ENCODE measurements at regions not wholly inside any gene's neighbourhood (a gene's known extent, or its start where the extent isn't known, plus 50 kb on each side); places are given as distances from the start of the nearest gene placed in this dataset.

GRCh38 chr12:61530456-61530855, 729.7 kb upstream of the USP15 start:
- Histone ChIP-seq H2AFZ (no peak overlapping the region), H3K79me2 (no peaks in the 10 kb centered on the region), H3K4me3 (ENCODE audit: low read depth, low read length) (no peak overlapping the region), H3K27me3 (ENCODE audit: control insufficient read depth, insufficient read depth, low read length) (no peaks in the 10 kb centered on the region), H3K4me2 (ENCODE audit: low read length) (no peak overlapping the region), H3K9me3 (ENCODE audit: control insufficient read depth, low read length) (no peaks in the 10 kb centered on the region), H3K27ac (no peak overlapping the region), H3K4me1 (no peaks in the 10 kb centered on the region), H3K9ac (no peak overlapping the region), H3K36me3 (ENCODE audit: control insufficient read depth, insufficient read depth, low read length) (no peaks in the 10 kb centered on the region)
- TF ChIP-seq, protein P1, sequence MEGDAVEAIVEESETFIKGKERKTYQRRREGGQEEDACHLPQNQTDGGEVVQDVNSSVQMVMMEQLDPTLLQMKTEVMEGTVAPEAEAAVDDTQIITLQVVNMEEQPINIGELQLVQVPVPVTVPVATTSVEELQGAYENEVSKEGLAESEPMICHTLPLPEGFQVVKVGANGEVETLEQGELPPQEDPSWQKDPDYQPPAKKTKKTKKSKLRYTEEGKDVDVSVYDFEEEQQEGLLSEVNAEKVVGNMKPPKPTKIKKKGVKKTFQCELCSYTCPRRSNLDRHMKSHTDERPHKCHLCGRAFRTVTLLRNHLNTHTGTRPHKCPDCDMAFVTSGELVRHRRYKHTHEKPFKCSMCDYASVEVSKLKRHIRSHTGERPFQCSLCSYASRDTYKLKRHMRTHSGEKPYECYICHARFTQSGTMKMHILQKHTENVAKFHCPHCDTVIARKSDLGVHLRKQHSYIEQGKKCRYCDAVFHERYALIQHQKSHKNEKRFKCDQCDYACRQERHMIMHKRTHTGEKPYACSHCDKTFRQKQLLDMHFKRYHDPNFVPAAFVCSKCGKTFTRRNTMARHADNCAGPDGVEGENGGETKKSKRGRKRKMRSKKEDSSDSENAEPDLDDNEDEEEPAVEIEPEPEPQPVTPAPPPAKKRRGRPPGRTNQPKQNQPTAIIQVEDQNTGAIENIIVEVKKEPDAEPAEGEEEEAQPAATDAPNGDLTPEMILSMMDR (IDR thresholded peaks at IDR 0.05): no peak

GRCh38 chr12:61531195-61531594, 729.0 kb upstream of the USP15 start:
- TF ChIP-seq, protein P1 (IDR thresholded peaks at IDR 0.05): no peak
- Histone ChIP-seq H3K36me3 (ENCODE audit: control insufficient read depth, insufficient read depth, low read length) (no peaks in the 10 kb centered on the region), H3K9me3 (ENCODE audit: control insufficient read depth, low read length) (no peaks in the 10 kb centered on the region), H3K27ac (no peak overlapping the region), H3K79me2 (no peaks in the 10 kb centered on the region), H3K4me3 (ENCODE audit: low read depth, low read length) (no peak overlapping the region), H3K9ac (no peak overlapping the region), H3K4me1 (no peaks in the 10 kb centered on the region), H3K4me2 (ENCODE audit: low read length) (no peak overlapping the region), H2AFZ (no peak overlapping the region), H3K27me3 (ENCODE audit: control insufficient read depth, insufficient read depth, low read length) (no peaks in the 10 kb centered on the region)

DNA sequence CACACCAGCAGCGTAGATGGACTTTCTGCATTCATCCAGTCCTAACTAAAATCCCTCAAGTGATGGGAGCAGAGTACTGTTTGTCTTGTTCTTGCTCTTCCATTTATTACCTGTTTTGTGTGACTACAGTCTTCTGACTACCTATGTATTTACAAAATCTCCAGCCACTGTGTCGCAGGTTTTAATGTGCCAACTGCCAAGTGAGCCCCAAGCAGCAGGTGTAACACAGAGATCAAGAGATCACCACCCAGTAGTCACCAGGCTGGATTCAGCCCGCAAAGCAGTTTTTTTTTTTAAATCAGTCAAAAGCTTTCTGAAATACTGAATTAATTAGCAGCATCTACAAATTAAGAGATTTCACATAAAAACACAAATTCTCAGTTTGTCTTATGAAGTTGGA, 724.1 kb upstream of the USP15 start:
- Histone ChIP-seq H2AFZ (no peak overlapping the region), H3K9ac (no peak overlapping the region), H3K27ac (no peak overlapping the region), H3K4me2 (ENCODE audit: low read length) (no peak overlapping the region), H3K36me3 (ENCODE audit: control insufficient read depth, insufficient read depth, low read length) (no peaks in the 10 kb centered on the region), H3K4me1 (no peaks in the 10 kb centered on the region), H3K4me3 (ENCODE audit: low read depth, low read length) (no peak overlapping the region), H3K9me3 (ENCODE audit: control insufficient read depth, low read length) (no peaks in the 10 kb centered on the region), H3K27me3 (ENCODE audit: control insufficient read depth, insufficient read depth, low read length) (no peaks in the 10 kb centered on the region), H3K79me2 (no peaks in the 10 kb centered on the region)
- TF ChIP-seq, protein P1 (IDR thresholded peaks at IDR 0.05): no peak

GRCh38 chr12:61536525-61536924, 723.7 kb upstream of the USP15 start:
- H3K4me3 ChIP-seq (ENCODE audit: low read depth, low read length): no peak overlapping the region
- no peaks in the 10 kb centered on the region for H3K9me3 ChIP-seq (ENCODE audit: control insufficient read depth, low read length)
- TF ChIP-seq, protein P1 (IDR thresholded peaks at IDR 0.05): no peak
- no peak overlapping the region for H3K27ac ChIP-seq
- no peak overlapping the region for H3K9ac ChIP-seq
- H3K4me2 ChIP-seq (ENCODE audit: low read length): no peak overlapping the region
- no peaks in the 10 kb centered on the region for H3K36me3 ChIP-seq (ENCODE audit: control insufficient read depth, insufficient read depth, low read length)
- H2AFZ ChIP-seq: no peak overlapping the region
- no peaks in the 10 kb centered on the region for H3K4me1 ChIP-seq
- H3K27me3 ChIP-seq (ENCODE audit: control insufficient read depth, insufficient read depth, low read length): no peaks in the 10 kb centered on the region
- H3K79me2 ChIP-seq: no peaks in the 10 kb centered on the region

- Histone ChIP-seq H3K4me3 (ENCODE audit: low read depth, low read length) (no peak overlapping the region), H3K4me2 (ENCODE audit: low read length) (no peak overlapping the region), H3K4me1 (no peaks in the 10 kb centered on the region), H3K9me3 (ENCODE audit: control insufficient read depth, low read length) (no peaks in the 10 kb centered on the region), H3K9ac (no peak overlapping the region), H3K27me3 (ENCODE audit: control insufficient read depth, insufficient read depth, low read length) (no peaks in the 10 kb centered on the region), H3K79me2 (no peaks in the 10 kb centered on the region), H2AFZ (no peak overlapping the region), H3K27ac (no peak overlapping the region), H3K36me3 (ENCODE audit: control insufficient read depth, insufficient read depth, low read length) (no peaks in the 10 kb centered on the region)
- TF ChIP-seq, protein P1 (IDR thresholded peaks at IDR 0.05): no peak
These were observed 721.3 kb upstream of the USP15 start for GRCh38 chr12:61538951-61539350.
